K562 (cell line): ENCODE measurements at regions not wholly inside any gene's neighbourhood (a gene's known extent, or its start where the extent isn't known, plus 50 kb on each side); places are given as distances from the start of the nearest gene placed in this dataset.

Experiments
- ATAC-seq: fragments of 200-7000 bp; cut with Tn5 transposase; 3 replicates; pipeline ENCODE4 v1.9.1; 2020; ENCODE audit warnings: moderate library complexity
- BruUV-seq: library from RNA; stranded (reverse); fragments of 400-500 nt; replicated peaks from 2 replicates; lab custom pipeline; 2021; lab: Mats Ljungman, UMichigan
- CTCF ChIA-PET: fragments of 300-600 bp; formaldehyde crosslinking; extraction: SDS; loops from one replicate; lab custom pipeline; 2021; ENCODE audit warnings: low intra/inter-chr PET ratio; lab: Yijun Ruan, JAX
- POLR2A ChIA-PET: fragments of 300-600, 350-650 bp; sonication (Branson Sonifier 250); formaldehyde crosslinking; extraction: SDS; loops from one replicate; lab custom pipeline; 2021; ENCODE audit warnings: antibody characterized with exemption, inconsistent platforms; lab: Yijun Ruan, JAX
- DNase-seq, 4 experiments: peaks; one replicate each; pipeline versions ENCODE4 v3.0.0 to v3.0.0-alpha.2; 2011 to 2018; ENCODE audit warnings: low spot score in 3 of 4, mixed read lengths in 3 of 4; ENCODE audit errors: extremely low read depth in 1 of 4
- FAIRE-seq: peaks from 2 replicates; lab custom pipeline; 2011; peaks lifted over from hg19 to GRCh38; lab: Jason Lieb, UNC
- H2AFZ ChIP-seq: 2 replicates; pipeline ENCODE4 v1.6.0; 2011; ENCODE audit warnings: low read depth, low read length, control low read depth, inconsistent platforms
- H3K27ac ChIP-seq: fragments of 200-600 bp; 3 replicates; pipeline ENCODE4 v1.8.0; 2011; ENCODE audit warnings: low read depth, mild to moderate bottlenecking, control low read depth, inconsistent platforms, low read length, moderate library complexity, mixed read lengths; ENCODE audit errors: extremely low read depth
- H3K27me3 ChIP-seq, 2 experiments: fragments of 300-600 bp in 1 of 2; 2 replicates in 1 of 2; 3 replicates in 1 of 2; pipeline versions ENCODE4 v1.6.0 to v1.8.0; 2011; ENCODE audit warnings: inconsistent platforms in 2 of 2, low read length in 2 of 2, mild to moderate bottlenecking in 1 of 2, mixed read lengths in 1 of 2, moderate library complexity in 1 of 2; ENCODE audit not compliant: control insufficient read depth in 2 of 2, insufficient read depth in 2 of 2
- H3K36me3 ChIP-seq: fragments of 300-600 bp; 3 replicates; pipeline ENCODE4 v1.8.0; 2011; ENCODE audit warnings: mild to moderate bottlenecking, low read length, inconsistent platforms; ENCODE audit not compliant: control insufficient read depth, insufficient read depth
- H3K4me1 ChIP-seq, 2 experiments: fragments of 200-600 bp in 1 of 2; replicated peaks in 1 of 2; 2 replicates in 1 of 2; 3 replicates in 1 of 2; pipeline versions ENCODE4 v1.5.1 to v1.8.0; 2011; ENCODE audit warnings: inconsistent platforms in 2 of 2, low read length in 2 of 2, mild to moderate bottlenecking in 1 of 2, mixed read lengths in 1 of 2, moderate library complexity in 1 of 2; ENCODE audit not compliant: control insufficient read depth in 2 of 2, insufficient read depth in 2 of 2
- H3K4me2 ChIP-seq: 2 replicates; pipeline ENCODE4 v1.6.1; 2011; ENCODE audit warnings: low read length, control low read depth, inconsistent platforms, mixed read lengths; ENCODE audit not compliant: insufficient read depth
- H3K4me3 ChIP-seq: fragments of 200-600 bp; sonication (generic), shearing (Covaris generic); 2 replicates; pipeline ENCODE4 v1.5.1; 2016; ENCODE audit warnings: control low read depth, inconsistent platforms
- H3K79me2 ChIP-seq: fragments of 200-600 bp; 3 replicates; pipeline ENCODE4 v1.8.0; 2011; ENCODE audit warnings: low read length, inconsistent platforms; ENCODE audit not compliant: control insufficient read depth, insufficient read depth
- H3K9ac ChIP-seq, 2 experiments: 2 replicates each; pipeline versions ENCODE4 v1.6.0 to v1.6.1; 2011; ENCODE audit warnings: low read depth in 2 of 2, low read length in 2 of 2, control low read depth in 1 of 2, inconsistent platforms in 1 of 2, mild to moderate bottlenecking in 1 of 2, mixed read lengths in 1 of 2; ENCODE audit not compliant: insufficient read depth in 1 of 2
- H3K9me1 ChIP-seq: one replicate; pipeline ENCODE4 v1.6.0; 2011; ENCODE audit warnings: inconsistent platforms, mild to moderate bottlenecking, low read length, moderate library complexity; ENCODE audit not compliant: control insufficient read depth, insufficient read depth
- H3K9me3 ChIP-seq: replicated peaks from 2 replicates; pipeline ENCODE4 v1.5.1; 2011; ENCODE audit warnings: low read depth, low read length, inconsistent platforms; ENCODE audit not compliant: control insufficient read depth, insufficient read depth
- H4K20me1 ChIP-seq: replicated peaks from 2 replicates; pipeline ENCODE4 v1.6.1; 2011; ENCODE audit warnings: low read length, inconsistent platforms, mixed read lengths; ENCODE audit not compliant: control insufficient read depth, insufficient read depth
- ASH1L ChIP-seq: fragments of 450-650 bp; IDR thresholded peaks from 2 replicates; pipeline ENCODE4 v1.6.1; 2018; ENCODE audit warnings: borderline replicate concordance, mild to moderate bottlenecking, low read depth; ENCODE audit not compliant: partially characterized antibody
- CHD1 ChIP-seq: fragments of 200-600 bp; sonication (generic); IDR thresholded peaks from one replicate; pipeline ENCODE4 v1.6.1; 2012; ENCODE audit warnings: mild to moderate bottlenecking, moderate library complexity, low read length, inconsistent platforms
- ELF1 ChIP-seq: fragments of 200-800 bp; sonication (Bioruptor generic); IDR thresholded peaks from 2 replicates; pipeline ENCODE4 v1.6.1; 2016; ENCODE audit warnings: missing genetic modification characterization, missing compliant biosample characterization
- GTF2A2 ChIP-seq: IDR thresholded peaks from 2 replicates; pipeline ENCODE4 v1.6.1; 2016; ENCODE audit warnings: mild to moderate bottlenecking, missing genetic modification characterization, missing compliant biosample characterization
- ZNF696 ChIP-seq: fragments of 250-450 bp; sonication (Bioruptor Pico); conservative IDR thresholded peaks from 2 replicates; pipeline ENCODE4 v1.4.0; 2020; ENCODE audit warnings: mild to moderate bottlenecking, moderate library complexity
- WGBS: fragments of 100-300 bp; shearing (Covaris generic); methylation state at CpG from one replicate; pipeline ENCODE4 v1.1.6; 2016; ENCODE audit warnings: low coverage, mixed read lengths; ENCODE audit not compliant: insufficient coverage; ENCODE audit errors: missing lambda C conversion rate; 5-methylcytosine and 5-hydroxymethylcytosine counted together
- in situ Hi-C: fragments of 300-500 bp; cut with MboI; formaldehyde crosslinking; loops from 4 replicates; pipeline ENCODE4 v1.15.0; 2018; ENCODE audit warnings: inconsistent platforms, mixed read lengths
- intact Hi-C: fragments of 100-400 bp; cut with micrococcal nuclease; formaldehyde crosslinking; loops from 2 replicates; pipeline ENCODE4 v1.14.2; 2022
- TF ChIP-seq, protein P1 (sequence below): sonication (generic); formaldehyde crosslinking; IDR thresholded peaks from 2 replicates; pipeline ENCODE4 v1.8.0; 2022; ENCODE audit warnings: missing genetic modification reagents, mild to moderate bottlenecking, borderline replicate concordance
- TF ChIP-seq, protein P2 (sequence below): sonication (generic); formaldehyde crosslinking; IDR thresholded peaks from 2 replicates; pipeline ENCODE4 v1.8.1; 2023; ENCODE audit warnings: mild to moderate bottlenecking, missing genetic modification reagents, moderate library complexity

- no peak overlapping the region for H3K4me3 ChIP-seq
- H3K36me3 ChIP-seq: no peaks in the 10 kb centered on the region
- POLR2A ChIA-PET: interaction anchor here (0.6 kb wide), 1 partner anchor 11 kb away, joined by 3 read pairs; no protein-coding TSS in a partner anchor
- H3K9me3 ChIP-seq: no peaks in the 10 kb centered on the region
- no peak overlapping the region for H3K4me2 ChIP-seq
- no peaks in the 10 kb centered on the region for H3K27me3 ChIP-seq
- no peak overlapping the region for H3K9ac ChIP-seq
- no peaks in the 10 kb centered on the region for H3K4me1 ChIP-seq
- no peaks in the 10 kb centered on the region for H4K20me1 ChIP-seq
- DNase-seq: no peak
- no peaks in the 10 kb centered on the region for H3K79me2 ChIP-seq
- FAIRE-seq: no peak
- no peaks in the 10 kb centered on the region for H3K9me1 ChIP-seq
- intact Hi-C loops (no loop called here), in situ Hi-C loops (no loop called here)
- no TSS peak for BruUV-seq
- H3K27ac ChIP-seq: no peak overlapping the region
- no peak for ATAC-seq
- WGBS: 1% methylated on average over 9 of the region's 9 CpGs
- no peak overlapping the region for H2AFZ ChIP-seq
- CTCF ChIA-PET: no interaction called here
- TF ChIP-seq CHD1: no peak
Measured at GRCh38 chrX:42948723-42949657, 171.0 kb upstream of the PPP1R2C start.

DNA sequence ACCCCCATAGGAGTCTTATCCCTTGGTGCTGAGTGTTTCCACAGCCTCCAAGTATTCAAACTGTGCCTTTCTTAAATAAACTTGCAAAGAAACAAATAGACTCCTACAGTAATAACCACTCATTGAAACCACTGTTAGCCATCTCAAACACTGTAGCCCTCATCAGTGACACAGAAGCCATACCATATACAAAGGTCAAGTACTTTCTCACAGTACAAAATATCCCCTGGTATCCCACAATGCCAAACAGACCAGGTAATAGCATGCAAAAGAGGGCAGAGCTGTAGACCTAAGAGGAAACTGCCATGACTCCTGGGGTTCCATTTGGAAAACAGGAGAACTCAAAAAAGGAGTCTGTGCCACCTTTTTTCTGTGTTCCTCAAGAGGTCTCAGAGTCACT lies 173.8 kb upstream of the PPP1R2C start:
- Histone ChIP-seq H3K36me3 (no peaks in the 10 kb centered on the region), H4K20me1 (no peaks in the 10 kb centered on the region), H3K79me2 (no peaks in the 10 kb centered on the region), H3K27me3 (no peaks in the 10 kb centered on the region), H3K27ac (no peak overlapping the region), H3K4me2 (no peak overlapping the region), H3K4me1 (no peaks in the 10 kb centered on the region), H3K9ac (no peak overlapping the region), H3K9me3 (no peaks in the 10 kb centered on the region), H3K9me1 (no peaks in the 10 kb centered on the region), H2AFZ (no peak overlapping the region), H3K4me3 (no peak overlapping the region)
- no peak for FAIRE-seq
- CTCF ChIA-PET: no interaction called here
- in situ Hi-C loops (no loop called here), intact Hi-C loops (no loop called here)
- POLR2A ChIA-PET: no interaction called here
- ATAC-seq: no peak
- no peak for DNase-seq
- no TSS peak for BruUV-seq
- TF ChIP-seq ZNF696 (CRISPR knock-in tag) (no peak), GTF2A2 (tag) (no peak), ASH1L (no peak), ELF1 (no peak)
- TF ChIP-seq, protein P1, sequence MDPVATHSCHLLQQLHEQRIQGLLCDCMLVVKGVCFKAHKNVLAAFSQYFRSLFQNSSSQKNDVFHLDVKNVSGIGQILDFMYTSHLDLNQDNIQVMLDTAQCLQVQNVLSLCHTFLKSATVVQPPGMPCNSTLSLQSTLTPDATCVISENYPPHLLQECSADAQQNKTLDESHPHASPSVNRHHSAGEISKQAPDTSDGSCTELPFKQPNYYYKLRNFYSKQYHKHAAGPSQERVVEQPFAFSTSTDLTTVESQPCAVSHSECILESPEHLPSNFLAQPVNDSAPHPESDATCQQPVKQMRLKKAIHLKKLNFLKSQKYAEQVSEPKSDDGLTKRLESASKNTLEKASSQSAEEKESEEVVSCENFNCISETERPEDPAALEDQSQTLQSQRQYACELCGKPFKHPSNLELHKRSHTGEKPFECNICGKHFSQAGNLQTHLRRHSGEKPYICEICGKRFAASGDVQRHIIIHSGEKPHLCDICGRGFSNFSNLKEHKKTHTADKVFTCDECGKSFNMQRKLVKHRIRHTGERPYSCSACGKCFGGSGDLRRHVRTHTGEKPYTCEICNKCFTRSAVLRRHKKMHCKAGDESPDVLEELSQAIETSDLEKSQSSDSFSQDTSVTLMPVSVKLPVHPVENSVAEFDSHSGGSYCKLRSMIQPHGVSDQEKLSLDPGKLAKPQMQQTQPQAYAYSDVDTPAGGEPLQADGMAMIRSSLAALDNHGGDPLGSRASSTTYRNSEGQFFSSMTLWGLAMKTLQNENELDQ (CRISPR knock-in tag): no peak
- TF ChIP-seq, protein P2, sequence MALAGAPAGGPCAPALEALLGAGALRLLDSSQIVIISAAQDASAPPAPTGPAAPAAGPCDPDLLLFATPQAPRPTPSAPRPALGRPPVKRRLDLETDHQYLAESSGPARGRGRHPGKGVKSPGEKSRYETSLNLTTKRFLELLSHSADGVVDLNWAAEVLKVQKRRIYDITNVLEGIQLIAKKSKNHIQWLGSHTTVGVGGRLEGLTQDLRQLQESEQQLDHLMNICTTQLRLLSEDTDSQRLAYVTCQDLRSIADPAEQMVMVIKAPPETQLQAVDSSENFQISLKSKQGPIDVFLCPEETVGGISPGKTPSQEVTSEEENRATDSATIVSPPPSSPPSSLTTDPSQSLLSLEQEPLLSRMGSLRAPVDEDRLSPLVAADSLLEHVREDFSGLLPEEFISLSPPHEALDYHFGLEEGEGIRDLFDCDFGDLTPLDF (CRISPR knock-in tag): no peak
